Cerebellar nuclear complex (tissue), 1 donor: ENCODE measurements at regions not wholly inside any gene's neighbourhood (a gene's known extent, or its start where the extent isn't known, plus 50 kb on each side); places are given as distances from the start of the nearest gene placed in this dataset.

Experiments
- DNase-seq, 2 experiments: peaks; one replicate each; lab custom pipeline; 2025; lab: John Stamatoyannopoulos, UW

DNA sequence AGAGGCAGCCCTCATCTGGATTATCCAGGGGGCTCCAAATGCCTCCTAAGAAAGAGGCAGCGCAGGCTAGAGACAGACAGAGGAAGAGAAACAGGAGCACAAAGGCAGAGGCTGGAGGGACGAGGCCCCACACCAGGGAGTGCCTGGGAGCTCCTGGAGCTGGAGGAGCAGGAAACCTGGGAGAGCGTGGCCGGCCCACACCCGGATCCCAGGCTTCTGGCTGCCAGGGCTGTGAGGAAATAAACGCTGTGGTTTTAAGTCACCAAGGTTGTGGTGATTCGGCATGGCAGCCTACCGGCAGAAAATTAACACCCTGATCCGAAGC, 165.5 kb downstream of the OLFM1 start:
- DNase-seq, result no peak

DNA sequence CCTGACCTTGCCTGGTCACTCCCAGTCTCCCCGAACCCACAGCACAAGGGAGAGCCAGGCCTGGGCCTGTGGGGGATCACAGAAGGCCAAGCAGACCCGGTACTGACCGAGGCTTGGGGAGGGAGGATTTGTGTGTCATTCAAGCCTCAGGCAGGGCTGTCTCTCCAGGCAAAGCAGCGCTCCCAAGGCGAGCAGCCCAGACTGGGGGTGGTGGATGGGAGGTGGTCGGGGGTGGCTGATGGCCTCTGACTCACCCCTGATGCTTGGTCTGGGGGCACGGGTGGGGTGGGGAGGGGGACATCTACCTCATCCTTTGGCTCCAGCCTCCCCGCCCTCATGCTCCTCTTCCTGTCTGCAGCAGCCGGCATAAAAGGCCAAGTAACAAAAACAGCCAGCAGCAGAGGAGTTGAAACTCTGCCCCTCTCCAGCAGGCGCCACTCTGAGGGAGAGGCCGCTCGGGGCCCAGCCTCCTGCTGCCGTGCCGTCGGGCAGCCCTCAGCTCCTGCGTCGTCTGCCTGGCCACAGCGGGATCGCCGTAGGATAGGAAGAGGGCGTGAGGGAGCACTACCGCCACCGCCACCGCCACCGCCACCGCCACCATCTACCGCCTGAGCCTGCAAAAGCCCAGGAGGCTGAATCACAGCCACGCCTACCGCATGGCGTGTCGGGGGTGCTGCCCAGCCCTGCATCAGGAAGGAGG, 166.0 kb downstream of the OLFM1 start:
- no peak for DNase-seq

DNA sequence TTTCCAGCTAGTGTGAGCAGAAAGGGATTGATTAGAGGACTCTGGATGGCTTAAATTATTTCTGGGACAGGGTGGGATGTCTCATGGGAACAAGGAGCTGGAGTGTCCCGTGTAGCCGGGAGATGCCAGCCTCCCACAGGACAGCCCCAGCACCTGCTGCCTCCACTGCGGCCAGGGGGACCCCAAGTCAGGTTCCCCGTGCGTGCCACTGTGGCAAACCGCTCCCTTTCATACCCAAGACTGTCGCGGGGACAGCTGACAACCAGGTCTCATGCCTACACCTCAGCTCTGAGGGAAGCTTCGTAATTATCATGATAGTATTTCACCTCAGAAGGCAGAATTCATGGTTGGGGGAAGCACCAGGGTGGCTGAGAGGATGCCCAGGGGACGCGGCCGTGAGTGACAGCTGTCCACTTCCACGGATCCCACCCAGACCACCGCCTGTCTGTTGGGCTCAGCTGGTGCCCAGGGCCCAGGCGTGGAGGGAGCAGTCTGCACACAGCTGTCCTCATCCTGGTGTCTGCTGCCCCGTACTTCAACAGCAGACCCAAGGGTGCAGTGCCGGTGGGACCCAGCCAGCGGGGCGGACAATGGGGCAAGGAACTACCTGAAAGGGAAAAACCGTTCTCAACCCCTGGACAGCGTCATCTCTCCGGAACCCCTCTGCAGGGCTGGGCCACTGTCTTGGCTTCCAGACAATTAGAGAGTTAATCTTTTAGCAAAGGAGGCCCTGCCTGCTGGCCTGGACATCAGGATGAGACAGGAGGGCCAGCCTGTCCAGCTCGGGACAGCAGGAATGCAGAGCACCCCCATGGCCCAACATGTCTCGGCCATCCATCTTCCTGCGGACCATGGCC, 166.9 kb downstream of the OLFM1 start:
- DNase-seq, result no peak

DNA sequence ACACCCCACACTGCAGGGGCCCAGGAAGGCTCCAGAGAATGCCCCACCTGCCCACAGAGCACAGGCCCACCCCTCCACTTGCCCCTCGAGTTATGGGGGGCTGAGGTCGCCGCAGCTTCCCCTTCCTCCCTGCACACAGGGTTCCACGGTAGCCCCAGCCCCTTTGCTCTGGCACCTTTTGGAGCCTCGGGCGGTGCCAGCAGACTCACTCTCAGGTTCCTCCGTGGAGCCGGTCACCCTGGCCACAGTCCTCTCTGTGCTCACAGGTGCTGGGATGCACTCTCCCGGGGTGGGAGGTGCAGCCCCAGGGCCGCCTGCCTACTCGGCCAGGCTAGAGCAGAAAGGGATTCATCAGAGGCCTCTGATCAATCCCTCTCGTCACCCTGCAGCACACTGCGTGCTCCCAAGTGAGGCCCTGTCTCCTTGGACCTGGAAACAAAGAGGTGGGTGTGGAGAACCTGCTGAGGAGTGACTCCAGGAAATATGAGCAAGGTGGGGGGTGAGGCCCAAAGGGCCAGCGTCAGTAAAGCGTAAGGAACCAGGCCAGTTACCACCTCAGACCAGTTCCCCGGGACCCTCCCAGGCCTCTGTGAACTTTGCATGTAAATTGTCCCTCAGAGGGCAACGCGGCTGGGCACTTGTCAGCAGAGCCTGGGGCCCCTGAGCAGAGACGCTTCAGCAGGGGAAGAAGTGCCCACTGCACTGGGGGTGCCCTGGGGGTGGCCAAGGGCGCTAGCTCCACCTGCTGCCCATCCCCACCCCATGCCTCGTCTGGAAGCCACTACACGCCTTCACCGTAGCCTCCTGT, 167.8 kb downstream of the OLFM1 start:
- DNase-seq, result no peak

DNA sequence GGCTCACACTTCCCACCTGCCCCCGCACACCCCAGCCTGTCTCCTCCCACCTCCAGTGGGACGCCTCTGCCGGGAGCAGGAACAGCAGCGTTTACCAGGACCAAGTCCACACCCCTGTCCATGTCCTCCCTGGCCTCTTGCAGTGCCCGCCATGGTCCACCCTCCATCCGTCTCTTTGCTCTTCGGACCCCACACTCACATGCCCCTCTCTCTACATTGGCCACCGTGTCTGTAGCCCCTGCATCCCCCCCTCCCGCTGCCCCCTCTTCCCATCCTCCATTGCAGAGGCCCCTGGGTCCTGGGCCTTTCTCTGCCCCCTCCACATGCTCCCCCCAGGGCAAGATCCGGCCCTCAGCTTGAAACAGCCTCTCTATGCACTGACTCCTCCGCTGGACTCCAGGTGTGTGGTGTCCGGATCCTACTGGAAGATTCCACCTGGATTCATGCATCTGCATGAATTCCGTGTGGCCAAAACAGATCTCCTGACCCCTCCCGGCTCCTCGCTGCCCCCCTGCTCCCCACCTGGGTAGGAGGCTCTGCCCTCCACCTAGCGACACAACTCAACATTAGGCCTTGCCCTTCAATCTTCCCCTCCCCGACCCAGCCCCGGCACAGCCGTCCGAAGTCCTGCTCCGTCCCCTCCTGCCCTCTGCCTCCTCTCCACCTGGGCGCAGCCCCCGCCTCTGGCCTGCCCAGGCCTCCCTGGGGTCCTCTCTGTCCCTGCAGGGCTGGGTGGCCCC, 168.5 kb downstream of the OLFM1 start:
- no peak for DNase-seq

DNA sequence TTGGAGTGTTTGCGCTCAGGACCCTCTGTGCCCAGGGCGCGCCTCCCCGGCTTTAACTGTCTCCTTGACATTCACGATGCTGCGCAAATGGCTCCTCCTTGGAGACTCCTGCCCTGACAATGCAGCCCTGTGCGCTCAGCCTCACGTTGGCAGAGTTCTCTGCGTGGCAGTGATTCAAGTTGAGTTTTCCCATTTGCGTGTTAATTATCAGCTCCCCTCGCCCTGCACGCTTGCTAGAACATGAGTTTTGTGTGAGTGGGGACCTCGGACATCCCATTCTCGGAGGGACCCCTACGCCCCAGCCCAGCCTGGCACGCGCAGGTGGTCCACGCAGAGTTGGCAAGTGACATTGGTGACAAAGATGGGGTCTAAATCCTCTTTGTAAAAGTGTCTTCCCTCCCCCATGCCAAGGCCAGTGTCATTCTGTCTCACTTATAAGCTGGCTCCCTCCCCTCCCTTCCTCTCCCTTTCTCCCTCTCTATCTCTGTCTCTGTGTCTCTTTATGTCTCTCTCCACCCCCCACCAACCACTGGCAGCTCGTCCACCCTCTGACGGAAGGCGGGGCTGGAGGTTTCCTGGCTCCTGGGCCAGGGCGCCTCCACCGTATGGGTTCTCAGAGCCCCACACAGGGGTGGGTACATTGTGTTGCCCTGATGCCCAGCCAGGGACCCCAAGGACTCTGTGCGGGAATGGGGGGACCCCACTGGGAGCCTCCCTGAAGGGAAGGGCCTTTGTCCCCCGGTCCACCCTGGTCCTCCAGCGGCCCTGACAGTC, 169.3 kb downstream of the OLFM1 start:
- DNase-seq, result no peak

DNA sequence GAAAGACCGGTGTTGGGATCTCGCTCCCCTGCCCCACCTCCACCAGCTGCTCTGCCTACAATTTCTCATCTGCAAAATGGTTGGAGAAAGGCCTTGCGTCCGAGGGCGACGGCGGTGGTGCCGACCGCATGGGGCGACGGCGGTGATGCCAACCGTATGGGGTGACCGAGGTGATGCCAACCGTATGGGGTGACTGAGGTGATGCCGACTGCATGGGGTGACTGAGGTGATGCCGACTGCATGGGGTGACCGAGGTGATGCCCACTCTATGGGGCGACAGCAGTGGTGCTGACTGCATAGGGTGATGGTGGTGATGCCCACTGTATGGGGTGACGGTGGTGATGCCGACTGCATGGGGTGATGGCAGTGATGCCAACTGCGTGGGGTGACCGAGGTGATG, 171.0 kb downstream of the OLFM1 start:
- DNase-seq, result no peak

DNA sequence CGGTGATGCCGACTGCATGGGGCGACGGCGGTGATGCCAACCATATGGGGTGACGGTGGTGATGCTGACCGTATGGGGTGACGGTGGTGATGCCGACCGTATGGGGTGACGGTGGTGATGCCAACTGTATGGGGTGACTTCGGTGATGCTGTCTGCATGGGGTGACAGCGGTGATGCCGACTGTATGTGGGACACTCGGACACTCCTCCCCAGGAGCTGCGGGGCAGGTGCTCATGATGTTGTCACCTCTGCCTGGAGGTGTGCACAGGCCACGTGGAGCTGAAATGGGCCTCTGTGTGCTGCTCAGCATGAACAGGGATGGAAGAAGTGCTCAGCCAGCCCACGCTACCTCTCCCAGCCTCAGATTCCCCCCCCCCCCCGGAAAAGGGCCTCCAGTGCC, 171.8 kb downstream of the OLFM1 start:
- no peak for DNase-seq

DNA sequence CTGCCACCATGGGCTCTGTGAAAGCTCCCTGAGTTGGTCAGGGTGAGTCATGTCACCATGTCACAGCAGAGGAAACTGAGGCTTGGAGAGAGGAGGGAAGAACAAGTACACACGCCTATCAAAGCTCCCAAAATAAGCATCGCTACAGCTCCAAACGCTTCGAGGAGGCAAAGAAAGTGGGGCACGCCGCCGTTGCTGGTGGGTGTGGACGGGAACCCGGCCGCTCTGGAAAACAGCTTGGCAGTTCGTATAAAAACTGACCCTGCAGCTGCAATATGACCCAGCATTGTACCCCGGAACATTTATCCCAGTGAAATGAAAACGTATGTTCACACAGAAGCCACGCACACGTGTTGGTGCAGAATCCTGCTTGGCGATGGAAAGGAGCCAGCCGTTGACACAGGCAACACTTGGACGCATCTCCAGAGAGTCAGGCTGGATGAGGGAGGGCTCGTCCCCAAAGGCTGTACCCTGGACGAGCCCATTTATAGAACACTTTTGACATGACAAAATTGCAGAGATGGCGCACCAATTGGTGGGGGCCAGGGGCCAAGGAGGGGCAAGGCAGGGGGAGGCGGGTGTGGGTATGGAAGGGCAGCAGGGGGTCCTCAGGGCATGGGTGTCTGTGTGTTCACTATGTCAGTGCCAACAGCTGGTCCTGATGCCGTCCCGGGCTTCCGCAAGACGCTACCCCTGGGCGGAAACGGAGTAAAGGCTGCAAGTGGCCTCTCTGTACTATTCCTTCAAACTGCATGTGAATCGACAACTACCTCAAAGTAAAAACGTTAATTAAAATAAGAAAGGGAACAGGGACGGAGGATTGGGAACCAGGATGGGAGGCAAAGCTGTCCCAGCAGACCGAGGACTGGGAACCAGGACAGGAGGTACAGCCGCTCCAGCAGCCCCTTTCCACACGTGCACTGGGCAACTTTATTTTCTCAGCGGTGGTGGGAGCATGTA, 173.0 kb downstream of the OLFM1 start:
- DNase-seq, result no peak

DNA sequence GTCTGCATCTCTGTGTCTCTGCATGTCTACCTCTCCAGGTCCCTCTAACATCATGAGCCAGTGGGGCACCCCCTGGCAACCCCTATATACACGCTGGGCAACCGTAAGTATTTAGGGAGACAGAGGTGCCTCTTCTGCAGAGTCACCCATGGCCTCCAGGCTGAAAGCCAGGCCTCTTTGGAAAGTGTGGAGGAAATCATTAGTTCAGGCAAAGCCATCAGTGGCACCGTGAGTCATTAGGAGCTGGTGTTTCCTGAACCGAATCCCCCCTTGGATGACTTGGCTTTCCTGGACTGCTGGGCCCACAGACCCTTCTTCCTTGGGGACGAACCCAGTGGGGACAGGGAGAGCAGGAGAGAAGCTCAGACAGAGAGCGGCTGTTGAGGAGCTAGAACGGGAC, 174.8 kb downstream of the OLFM1 start:
- DNase-seq, result no peak

DNA sequence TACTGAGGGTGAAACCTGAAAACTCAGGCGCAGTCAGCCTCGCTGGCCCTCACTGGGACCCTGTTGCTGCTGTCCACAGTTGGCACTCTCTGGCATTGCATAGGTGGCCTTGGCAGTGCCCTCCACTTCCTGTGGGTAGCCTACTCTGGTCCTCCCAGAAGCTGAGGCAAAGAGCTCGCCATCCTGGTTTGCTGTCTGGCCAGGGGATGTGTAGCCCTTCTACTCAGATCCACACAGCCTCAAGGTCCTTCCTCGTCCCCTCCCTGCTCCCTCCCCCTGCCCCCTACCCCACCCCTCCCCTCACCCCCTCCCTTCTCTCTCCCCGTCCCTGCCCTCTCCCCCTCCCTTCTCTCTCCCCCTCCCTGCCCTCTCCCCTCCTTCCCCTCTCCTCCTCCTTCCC, 176.0 kb downstream of the OLFM1 start:
- no peak for DNase-seq

DNA sequence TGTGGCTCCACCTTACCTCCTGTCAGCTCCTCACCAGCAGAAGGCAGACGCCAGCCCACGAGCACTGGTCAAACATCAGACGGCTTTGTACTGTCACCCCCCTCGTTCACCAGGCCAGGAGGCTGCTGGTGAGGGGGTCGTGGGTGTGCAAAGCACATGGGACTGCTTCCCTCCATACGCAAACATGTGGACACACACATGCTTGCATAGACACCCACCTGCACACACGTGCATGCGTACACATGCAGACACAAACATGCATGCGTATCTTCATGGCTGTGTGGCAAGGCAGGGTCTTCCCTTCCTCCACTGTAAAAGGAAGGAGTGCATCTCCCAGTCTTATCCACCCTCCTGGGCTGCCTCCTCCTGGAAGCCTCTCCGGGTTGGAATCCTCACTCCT, 178.5 kb downstream of the OLFM1 start:
- DNase-seq, result no peak

DNA sequence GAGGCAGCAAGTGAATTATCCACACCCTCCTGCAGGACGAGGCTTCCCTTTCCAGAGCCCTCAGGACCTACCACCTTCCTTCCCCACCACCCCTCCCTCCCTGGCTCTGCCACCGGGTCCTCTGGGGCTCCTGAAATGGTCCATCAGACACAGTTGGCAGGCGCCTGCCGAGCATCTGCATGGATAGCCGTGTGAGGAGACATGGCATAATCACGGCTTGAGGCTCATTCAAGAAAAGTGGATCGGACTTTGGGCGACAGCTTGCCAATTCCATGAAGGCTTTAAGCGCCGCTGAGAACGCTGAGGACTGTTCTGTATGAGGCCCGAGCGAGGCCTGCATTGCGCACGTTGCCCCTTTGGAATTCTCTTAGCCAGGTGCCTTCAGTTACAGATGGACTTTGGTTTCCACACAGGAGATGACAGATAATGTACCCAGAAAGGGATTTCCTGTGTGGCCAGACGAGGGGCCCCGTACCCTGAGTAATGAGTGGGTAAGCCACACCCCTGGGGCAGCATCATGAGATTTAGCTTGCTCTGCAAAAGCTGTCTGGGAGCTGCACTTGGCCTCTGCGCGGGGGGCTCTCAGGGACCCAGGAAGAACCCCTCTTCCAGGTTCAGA, 179.8 kb downstream of the OLFM1 start:
- DNase-seq, result no peak

DNA sequence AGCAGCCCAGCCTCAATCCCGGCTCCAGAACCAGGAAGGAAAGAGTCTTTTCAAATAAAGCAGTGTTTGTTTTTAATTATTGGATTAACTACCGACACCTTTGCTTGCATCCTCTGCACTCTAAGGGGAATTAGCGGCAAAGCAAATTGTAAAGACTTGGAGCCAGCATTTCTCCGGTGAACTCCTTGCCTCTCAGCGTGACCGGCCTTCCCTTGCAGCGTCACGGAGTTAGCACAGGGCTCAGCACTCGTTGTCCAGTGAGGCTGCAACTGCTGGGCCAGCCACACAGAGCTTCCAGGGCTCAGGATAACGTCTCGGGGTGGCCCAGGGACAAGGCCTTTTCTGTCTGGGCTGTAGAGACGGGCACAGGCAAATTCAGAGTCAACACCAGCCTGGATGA, 180.6 kb downstream of the OLFM1 start:
- no peak for DNase-seq

DNA sequence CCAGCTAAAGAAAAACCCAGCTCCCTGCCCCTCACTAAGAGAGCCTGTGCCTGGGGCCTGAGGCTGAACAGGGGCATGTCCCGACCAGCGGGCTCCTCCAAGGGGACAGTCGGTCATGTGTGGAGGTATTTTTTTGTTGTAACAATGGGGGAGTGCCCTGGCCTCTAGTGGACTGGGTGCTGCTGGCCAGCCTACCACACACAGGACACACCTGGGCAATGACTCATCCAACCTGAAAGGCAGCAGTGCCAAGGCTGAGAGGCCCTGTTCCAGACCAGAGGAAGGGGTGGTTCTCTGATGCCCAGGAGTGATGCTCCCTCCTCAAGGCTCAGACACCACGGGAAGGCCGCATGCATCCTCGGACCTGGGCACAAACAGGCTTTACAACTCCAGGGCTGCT, 181.5 kb downstream of the OLFM1 start:
- DNase-seq, result no peak

DNA sequence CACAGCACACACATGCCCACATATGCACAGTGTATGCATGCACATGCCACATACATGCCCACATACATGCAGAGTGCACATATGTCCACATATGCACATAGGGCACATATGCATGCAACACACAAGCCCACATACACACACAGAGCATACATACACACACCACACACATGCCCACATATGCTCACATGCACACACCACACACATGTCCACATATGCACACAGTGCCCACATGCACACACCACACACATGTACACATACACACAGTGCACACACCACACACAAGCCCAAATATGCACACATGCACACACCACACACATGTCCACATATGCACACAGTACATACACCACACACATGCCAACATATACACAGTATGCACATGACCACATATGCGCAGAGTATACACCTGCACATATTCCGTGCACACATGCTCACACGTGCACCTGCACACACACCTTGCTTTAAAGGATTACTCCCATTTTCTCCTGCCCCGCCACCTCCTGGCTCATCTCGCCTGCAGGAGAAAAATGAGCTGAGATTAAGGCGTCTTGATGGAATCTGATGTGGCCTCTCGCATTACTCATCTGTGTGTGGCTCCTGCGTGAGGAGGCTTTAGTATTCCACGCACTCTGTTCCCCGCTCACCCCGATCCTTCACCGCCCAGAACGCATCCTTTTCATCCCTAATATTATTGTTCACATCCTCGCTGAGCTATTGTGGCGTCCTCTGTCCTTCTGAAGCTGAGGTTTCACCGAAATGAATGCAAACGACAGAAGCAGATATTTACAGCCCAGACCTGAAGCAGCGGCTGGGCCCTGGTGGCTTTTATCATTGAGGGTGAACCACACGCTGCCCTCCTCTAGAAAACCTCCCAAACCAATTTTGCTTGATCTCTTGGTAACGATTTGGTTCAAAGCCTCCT, 182.7 kb downstream of the OLFM1 start:
- DNase-seq, result no peak

DNA sequence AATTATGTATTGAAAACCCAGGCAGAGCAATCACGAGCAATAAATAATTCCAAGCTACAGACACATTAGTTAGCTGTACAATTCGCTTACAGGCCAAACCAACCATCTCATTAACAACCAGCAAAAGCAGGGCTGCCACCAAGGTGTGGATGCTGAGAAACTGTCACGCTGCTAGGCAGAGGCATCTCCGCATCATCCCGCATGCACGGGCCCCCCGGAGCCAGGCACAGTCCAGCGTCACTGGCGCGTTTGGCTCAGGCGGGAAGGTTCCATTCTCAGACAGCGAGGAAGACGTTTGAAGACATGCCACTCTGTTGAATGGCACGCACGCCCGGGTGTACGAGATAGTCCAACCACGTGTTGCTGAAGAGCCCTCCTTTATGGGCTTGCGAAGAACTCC, 184.0 kb downstream of the OLFM1 start:
- DNase-seq, result no peak

DNA sequence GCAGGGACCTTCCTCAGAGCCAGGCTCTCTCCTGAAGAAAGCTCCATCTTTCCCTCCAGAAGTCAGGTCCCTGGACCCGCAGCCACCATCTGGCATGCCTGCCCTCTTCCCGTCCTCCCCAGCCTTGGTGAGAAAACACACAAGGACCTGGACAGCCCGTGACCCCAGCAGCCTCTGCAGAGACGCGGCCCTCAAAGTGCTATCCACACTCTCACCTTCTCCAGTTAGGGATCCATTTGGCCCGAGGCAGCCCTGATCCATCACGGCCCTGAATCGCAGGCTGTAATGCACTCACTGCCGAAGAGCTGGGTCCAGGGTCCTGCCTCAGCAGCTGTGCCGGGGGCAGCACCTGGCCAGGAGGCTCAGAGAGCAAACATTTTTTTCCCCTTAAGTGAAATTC, 185.1 kb downstream of the OLFM1 start:
- no peak for DNase-seq

DNA sequence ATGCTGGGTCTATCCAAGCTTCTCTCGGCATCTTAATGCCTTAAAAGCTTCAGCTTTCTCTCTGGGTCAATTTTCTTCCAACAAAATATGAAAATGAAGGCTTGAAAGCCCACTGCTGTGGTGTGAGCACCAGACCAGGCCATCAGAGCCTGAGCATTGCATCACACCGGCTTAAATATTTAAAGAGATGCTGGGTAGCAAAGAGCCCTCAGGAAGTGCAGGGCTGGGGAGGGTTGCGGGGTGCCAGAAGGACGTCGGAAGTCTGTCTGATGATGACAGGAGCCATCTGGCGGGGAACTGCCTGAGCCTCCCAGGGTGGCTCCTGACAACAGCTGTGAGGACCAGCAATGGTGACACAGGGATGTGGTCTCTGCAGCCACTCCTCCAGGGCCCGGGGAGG, 185.5 kb downstream of the OLFM1 start:
- DNase-seq, result no peak
